HS-5 (cell line): ENCODE measurements at regions not wholly inside any gene's neighbourhood (a gene's known extent, or its start where the extent isn't known, plus 50 kb on each side); places are given as distances from the start of the nearest gene placed in this dataset.

Experiments
- DNase-seq: peaks from one replicate; pipeline ENCODE4 v3.0.0-alpha.2; 2012; ENCODE audit warnings: low read depth

- no peak for DNase-seq
Observed at GRCh38 chr13:105788530-105788929, 746.9 kb downstream of the EFNB2 start.

GRCh38 chr13:105787632-105788031, 747.8 kb downstream of the EFNB2 start:
- DNase-seq: no peak

- no peak for DNase-seq
Observed at GRCh38 chr13:105785436-105785835, 750.0 kb downstream of the EFNB2 start.

- DNase-seq: no peak
Observed at GRCh38 chr13:105783261-105783660, 752.2 kb downstream of the EFNB2 start.

- DNase-seq: no peak
Observed at GRCh38 chr13:105778196-105778595, 757.3 kb downstream of the EFNB2 start.

- no peak for DNase-seq
Observed at GRCh38 chr13:105774739-105775460, 760.6 kb downstream of the EFNB2 start.

GRCh38 chr13:105773863-105774538, 761.5 kb downstream of the EFNB2 start:
- no peak for DNase-seq

GRCh38 chr13:105773241-105773640, 762.2 kb downstream of the EFNB2 start:
- no peak for DNase-seq

GRCh38 chr13:105764486-105764885, 771.0 kb downstream of the EFNB2 start:
- DNase-seq: no peak

GRCh38 chr13:105763851-105764250, 771.6 kb downstream of the EFNB2 start:
- DNase-seq: no peak

GRCh38 chr13:105762096-105762495, 773.4 kb downstream of the EFNB2 start:
- DNase-seq: no peak

- DNase-seq: no peak
Observed at GRCh38 chr13:105758918-105759860, 776.3 kb downstream of the EFNB2 start.

GRCh38 chr13:105740739-105741138, 794.7 kb downstream of the EFNB2 start:
- no peak for DNase-seq

GRCh38 chr13:105737688-105738087, 797.8 kb downstream of the EFNB2 start:
- no peak for DNase-seq

GRCh38 chr13:105735281-105735680, 800.2 kb downstream of the EFNB2 start:
- DNase-seq: no peak

- DNase-seq: no peak
Observed at GRCh38 chr13:105732806-105733529, 802.5 kb downstream of the EFNB2 start.

- no peak for DNase-seq
Observed at GRCh38 chr13:105725887-105726286, 809.6 kb downstream of the EFNB2 start.

GRCh38 chr13:105721016-105721415, 814.4 kb downstream of the EFNB2 start:
- DNase-seq: no peak

- DNase-seq: no peak
Observed at GRCh38 chr13:105719859-105720258, 815.6 kb downstream of the EFNB2 start.

GRCh38 chr13:105709181-105709580, 826.3 kb downstream of the EFNB2 start:
- no peak for DNase-seq

- DNase-seq: no peak
Observed at GRCh38 chr13:105703843-105704242, 831.6 kb downstream of the EFNB2 start.

- DNase-seq: no peak
Observed at GRCh38 chr13:105702441-105702840, 833.0 kb downstream of the EFNB2 start.
